BLaER1 treated with 17β-estradiol and CSF1 and Interleukin-3, amounts not matched to agents 10 nM and 100 nM (cell line): ENCODE measurements at regions not wholly inside any gene's neighbourhood (a gene's known extent, or its start where the extent isn't known, plus 50 kb on each side); places are given as distances from the start of the nearest gene placed in this dataset.

ENCODE experiments used
- H3K27ac ChIP-seq, 11 experiments: shearing (Covaris generic); formaldehyde crosslinking; 2 replicates each; pipeline ENCODE4 v1.8.1; 2022
- H3K27me3 ChIP-seq, 11 experiments: shearing (Covaris generic); formaldehyde crosslinking; 2 replicates each; pipeline ENCODE4 v1.8.1; 2022
- H3K36me3 ChIP-seq, 11 experiments: shearing (Covaris generic); formaldehyde crosslinking; 2 replicates each; pipeline ENCODE4 v1.8.1; 2022
- H3K4me1 ChIP-seq, 10 experiments: shearing (Covaris generic); formaldehyde crosslinking; 2 replicates each; pipeline ENCODE4 v1.8.1; 2022
- H3K4me2 ChIP-seq, 11 experiments: shearing (Covaris generic); formaldehyde crosslinking; 2 replicates each; pipeline ENCODE4 v1.8.1; 2022
- H3K4me3 ChIP-seq, 10 experiments: shearing (Covaris generic); formaldehyde crosslinking; 2 replicates each; pipeline ENCODE4 v1.8.1; 2022
- H3K9ac ChIP-seq, 11 experiments: shearing (Covaris generic); formaldehyde crosslinking; 2 replicates each; pipeline ENCODE4 v1.8.1; 2022
- H3K9me3 ChIP-seq, 11 experiments: shearing (Covaris generic); formaldehyde crosslinking; replicated peaks in 1 of 11; 2 replicates each; pipeline ENCODE4 v1.8.1; 2022
- H4K20me1 ChIP-seq, 11 experiments: shearing (Covaris generic); formaldehyde crosslinking; 2 replicates each; pipeline ENCODE4 v1.8.1; 2022
- Cebpa-rat ChIP-seq, 11 experiments: shearing (Covaris generic); IDR thresholded peaks; 2 replicates each; pipeline ENCODE4 v1.8.1; 2022

DNA sequence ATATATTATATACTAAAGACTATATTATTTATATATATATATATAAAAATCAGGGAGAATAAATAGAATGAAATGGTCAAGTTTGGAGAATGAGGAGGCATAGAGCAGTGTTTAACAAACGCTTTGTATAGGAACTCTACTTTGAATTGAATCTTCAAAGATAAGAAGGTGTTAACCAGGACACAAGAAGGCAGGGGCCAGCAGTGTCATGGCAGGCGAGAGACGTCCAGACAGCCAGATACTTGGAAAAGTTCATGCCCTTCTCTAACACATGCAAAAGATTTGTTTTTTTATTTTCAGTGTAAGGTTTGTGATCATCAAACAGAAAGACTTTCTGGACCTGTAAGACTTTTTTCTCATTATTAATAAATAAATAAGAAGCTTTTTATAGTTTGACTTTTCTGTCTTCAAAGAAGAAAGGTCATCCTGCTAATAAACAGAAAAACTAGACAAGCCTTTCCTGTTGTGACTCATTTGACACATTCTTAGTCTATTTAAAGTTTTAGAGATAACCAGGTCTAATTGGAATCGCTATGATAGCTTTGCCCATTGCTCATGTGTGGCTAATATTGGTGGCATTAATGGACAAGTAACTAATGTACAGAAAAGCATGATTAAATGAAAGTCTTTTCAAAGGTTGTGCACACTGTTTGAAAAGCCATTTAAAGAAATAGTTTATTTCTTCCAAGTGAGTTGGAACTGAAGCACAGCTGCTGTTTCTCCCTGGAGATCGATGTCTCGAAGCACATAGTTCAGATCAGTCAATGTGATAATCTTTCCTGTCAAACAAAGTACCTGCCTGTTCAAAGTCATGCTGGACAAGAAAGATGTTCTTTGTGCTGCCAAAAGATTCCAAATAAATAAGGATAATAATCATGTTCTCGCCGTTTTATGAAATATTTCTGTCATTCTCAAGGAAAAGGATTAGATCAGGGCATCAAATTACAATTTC is 420.4 kb upstream of the OPRM1 start:
- H3K4me3 ChIP-seq = no peak overlapping the region
- H3K36me3 ChIP-seq = no peaks in the 10 kb centered on the region
- no peaks in the 10 kb centered on the region for H3K9me3 ChIP-seq
- H3K27me3 ChIP-seq = no peaks in the 10 kb centered on the region
- peaks cover 9 to 20% (median 16%) of the 10 kb centered on the region in 10 experiments; a peak in 19 of 20 replicates for H3K4me1 ChIP-seq
- H3K4me2 ChIP-seq = peak overlapping the region; percentile 24 to 72 (median 58); a peak in 18 of 22 replicates
- no peak overlapping the region for H3K9ac ChIP-seq
- TF ChIP-seq Cebpa-rat (IDR thresholded peaks at IDR 0.05) = no peak
- no peak overlapping the region for H3K27ac ChIP-seq
- H4K20me1 ChIP-seq = no peaks in the 10 kb centered on the region

DNA sequence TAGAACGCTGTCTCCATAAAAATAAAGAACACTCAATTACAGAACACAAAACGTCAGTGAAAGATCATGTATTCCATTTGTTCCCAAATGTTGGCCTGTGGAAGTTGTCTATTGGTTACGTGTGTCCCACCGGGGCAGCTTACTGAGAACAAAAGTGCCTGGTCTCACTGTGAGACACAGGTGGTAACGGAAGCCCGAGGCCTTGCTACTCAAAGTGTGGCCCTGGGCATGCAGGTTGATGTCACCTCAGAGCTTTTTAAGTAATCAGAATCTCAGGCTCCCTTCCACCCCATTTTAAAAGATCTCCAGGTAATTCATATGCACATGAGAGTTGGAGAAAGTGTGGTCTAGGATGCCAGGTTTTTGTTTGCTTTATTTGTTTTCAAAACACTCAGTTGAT is 422.5 kb upstream of the OPRM1 start:
- Histone ChIP-seq H3K9ac (no peak overlapping the region), H3K27ac (no peak overlapping the region), H3K4me1 (peaks cover 9 to 20% (median 16%) of the 10 kb centered on the region in 10 experiments; a peak in 19 of 20 replicates), H3K9me3 (no peaks in the 10 kb centered on the region), H3K36me3 (no peaks in the 10 kb centered on the region), H3K4me2 (no peak overlapping the region), H4K20me1 (no peaks in the 10 kb centered on the region), H3K4me3 (no peak overlapping the region), H3K27me3 (no peaks in the 10 kb centered on the region)
- no peak for TF ChIP-seq Cebpa-rat (IDR thresholded peaks at IDR 0.05)

DNA sequence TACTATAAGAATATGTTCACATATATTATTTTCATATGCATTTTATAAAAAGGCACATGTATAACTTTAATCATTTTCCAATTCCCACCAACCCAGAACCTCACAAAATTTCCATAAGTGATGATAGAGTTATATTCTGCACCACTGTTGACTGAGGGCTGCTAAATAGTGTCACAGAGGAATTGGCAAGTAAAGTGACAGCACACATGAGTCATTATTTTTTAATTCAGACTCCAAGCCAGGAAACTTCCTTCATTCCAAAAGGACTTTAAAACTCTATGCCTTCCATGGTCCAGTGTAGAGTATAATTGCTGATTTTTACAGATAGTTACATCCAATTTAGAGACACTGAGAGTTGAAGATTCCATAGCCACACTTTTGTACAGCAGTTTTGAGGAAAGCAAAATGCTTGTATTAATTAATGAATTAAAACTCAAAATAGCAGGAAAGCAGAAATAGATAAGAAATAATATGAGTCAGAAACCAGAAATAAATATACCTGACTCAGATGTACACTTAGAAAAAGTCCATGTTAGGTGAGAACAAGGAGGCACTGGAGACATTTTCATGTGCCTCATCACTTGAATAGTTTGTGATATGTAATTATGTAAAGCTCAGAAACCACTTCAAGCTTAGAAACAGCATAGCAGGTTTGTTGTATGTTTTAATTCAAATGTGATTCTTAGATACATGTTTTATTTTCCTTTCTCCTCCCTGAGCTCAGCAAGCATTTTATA is 425.2 kb upstream of the OPRM1 start:
- no peak overlapping the region for H3K4me2 ChIP-seq
- no peak overlapping the region for H3K4me3 ChIP-seq
- no peaks in the 10 kb centered on the region for H4K20me1 ChIP-seq
- no peaks in the 10 kb centered on the region for H3K36me3 ChIP-seq
- H3K27ac ChIP-seq = no peak overlapping the region
- TF ChIP-seq Cebpa-rat (IDR thresholded peaks at IDR 0.05) = no peak
- H3K9me3 ChIP-seq = no peaks in the 10 kb centered on the region
- no peak overlapping the region for H3K9ac ChIP-seq
- peaks cover 2 to 6% (median 6%) of the 10 kb centered on the region in 10 experiments; a peak in 16 of 20 replicates for H3K4me1 ChIP-seq
- H3K27me3 ChIP-seq = no peaks in the 10 kb centered on the region

DNA sequence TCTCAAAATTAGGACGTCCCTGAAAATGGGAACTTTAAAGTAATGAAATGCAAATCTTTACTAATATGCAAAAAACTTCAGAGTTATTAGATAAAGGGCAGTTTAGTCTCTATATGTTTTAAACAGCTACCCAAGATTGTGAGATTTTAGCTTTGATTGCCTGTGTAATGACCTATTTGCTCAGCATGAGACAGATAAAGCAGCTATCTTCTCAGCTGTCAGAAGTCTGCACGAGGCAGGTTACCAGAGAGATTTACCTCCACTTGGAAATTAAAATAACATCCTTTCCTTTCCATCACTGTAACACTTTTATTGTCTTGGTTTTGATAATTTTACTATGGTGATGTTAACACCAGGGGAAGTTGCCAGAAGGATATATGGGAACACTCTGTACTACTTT is 436.6 kb upstream of the OPRM1 start:
- Histone ChIP-seq H3K27ac (no peak overlapping the region), H3K27me3 (no peaks in the 10 kb centered on the region), H3K4me1 (no peaks in the 10 kb centered on the region), H3K9me3 (no peaks in the 10 kb centered on the region), H3K36me3 (no peaks in the 10 kb centered on the region), H3K4me3 (no peak overlapping the region), H3K4me2 (no peak overlapping the region), H3K9ac (no peak overlapping the region), H4K20me1 (no peaks in the 10 kb centered on the region)
- no peak for TF ChIP-seq Cebpa-rat (IDR thresholded peaks at IDR 0.05)

DNA sequence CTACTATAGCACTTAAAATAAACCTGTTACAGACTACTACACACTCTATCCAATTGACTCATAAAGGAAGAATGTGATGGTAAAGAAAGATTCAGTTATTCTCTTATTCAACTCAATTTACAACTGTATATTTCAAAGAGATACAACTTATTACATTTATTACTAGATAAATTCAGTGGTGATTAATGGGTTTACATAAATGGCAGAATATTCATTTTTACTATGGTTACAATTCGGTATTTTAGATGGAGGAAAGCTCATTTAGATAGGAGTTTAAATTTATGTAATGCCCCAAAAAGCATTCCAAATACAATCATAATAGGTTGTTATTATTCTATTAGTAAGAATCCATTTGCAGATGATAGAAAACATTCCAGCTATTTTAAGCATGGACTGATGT is 439.1 kb upstream of the OPRM1 start:
- H3K27me3 ChIP-seq = no peaks in the 10 kb centered on the region
- H3K36me3 ChIP-seq = no peaks in the 10 kb centered on the region
- no peak overlapping the region for H3K9ac ChIP-seq
- no peak for TF ChIP-seq Cebpa-rat (IDR thresholded peaks at IDR 0.05)
- H3K4me2 ChIP-seq = no peak overlapping the region
- no peak overlapping the region for H3K4me3 ChIP-seq
- H3K27ac ChIP-seq = no peak overlapping the region
- H4K20me1 ChIP-seq = no peaks in the 10 kb centered on the region
- H3K4me1 ChIP-seq = no peaks in the 10 kb centered on the region
- no peaks in the 10 kb centered on the region for H3K9me3 ChIP-seq

DNA sequence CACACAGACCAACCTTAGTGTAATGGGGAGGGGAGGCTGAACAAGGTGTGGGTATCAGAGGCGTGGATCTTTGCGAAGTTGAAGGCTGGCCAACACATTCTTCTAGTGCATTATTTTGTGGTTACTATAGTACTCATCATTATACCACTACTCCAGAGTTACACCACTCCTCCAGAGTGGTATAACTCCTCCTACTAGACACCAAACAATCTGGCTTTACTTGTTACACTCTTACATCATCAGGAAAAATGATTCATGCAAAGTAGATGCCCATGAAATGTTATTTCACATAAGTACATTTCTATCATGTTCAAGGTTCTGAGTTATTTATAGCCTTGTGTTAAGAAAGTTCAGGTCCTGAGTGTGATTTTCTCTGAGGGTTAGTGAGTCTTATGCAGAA is 443.1 kb upstream of the OPRM1 start:
- no peaks in the 10 kb centered on the region for H3K27me3 ChIP-seq
- H3K9ac ChIP-seq = no peak overlapping the region
- H3K4me2 ChIP-seq = no peak overlapping the region
- no peak overlapping the region for H3K27ac ChIP-seq
- H3K4me1 ChIP-seq = no peaks in the 10 kb centered on the region; a peak in 1 of 20 replicates
- no peaks in the 10 kb centered on the region for H4K20me1 ChIP-seq
- no peaks in the 10 kb centered on the region for H3K36me3 ChIP-seq
- no peak for TF ChIP-seq Cebpa-rat (IDR thresholded peaks at IDR 0.05)
- H3K9me3 ChIP-seq = no peaks in the 10 kb centered on the region
- H3K4me3 ChIP-seq = no peak overlapping the region

DNA sequence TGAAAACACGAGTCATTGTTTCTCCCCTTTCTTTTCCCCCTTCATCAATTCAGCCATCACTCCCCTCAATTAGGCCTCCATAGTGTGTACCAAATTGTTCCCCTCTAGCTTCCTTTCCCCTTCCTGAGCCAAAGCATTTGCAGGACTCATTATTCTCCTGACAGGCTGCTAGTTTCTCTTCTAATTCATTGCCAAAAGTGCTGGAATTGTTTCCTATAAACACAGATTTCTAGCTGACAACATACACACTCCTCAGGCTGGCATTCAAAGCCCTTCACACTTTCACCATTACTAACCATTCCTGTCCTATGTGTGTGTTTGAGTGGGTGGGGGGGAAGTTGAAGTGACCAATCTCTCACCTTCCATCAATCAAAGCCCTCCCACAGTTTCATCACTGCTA is 444.2 kb upstream of the OPRM1 start:
- no peak overlapping the region for H3K4me3 ChIP-seq
- no peaks in the 10 kb centered on the region for H3K9me3 ChIP-seq
- H3K36me3 ChIP-seq = no peaks in the 10 kb centered on the region
- no peaks in the 10 kb centered on the region; a peak in 1 of 20 replicates for H3K4me1 ChIP-seq
- no peak overlapping the region for H3K4me2 ChIP-seq
- no peaks in the 10 kb centered on the region for H3K27me3 ChIP-seq
- H3K9ac ChIP-seq = no peak overlapping the region
- no peak overlapping the region for H3K27ac ChIP-seq
- H4K20me1 ChIP-seq = no peaks in the 10 kb centered on the region
- no peak for TF ChIP-seq Cebpa-rat (IDR thresholded peaks at IDR 0.05)

DNA sequence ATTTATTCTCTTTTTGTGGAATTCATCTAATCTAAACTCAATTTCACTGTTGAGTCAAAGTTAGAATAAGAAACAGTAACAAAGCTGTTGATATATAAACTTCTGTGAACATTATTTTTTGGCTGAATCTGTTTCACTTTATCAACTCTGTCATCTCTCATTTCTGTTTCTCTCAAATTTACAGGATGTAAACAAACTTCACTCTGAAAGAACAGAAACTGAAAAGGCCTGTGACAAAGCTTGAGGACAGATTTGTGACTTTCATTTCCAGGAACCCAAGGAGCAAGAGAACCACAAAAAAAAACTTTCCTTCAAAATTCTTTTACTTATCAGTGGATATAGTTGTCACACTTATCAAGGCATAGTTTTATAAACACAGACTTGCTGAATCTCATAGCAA is 447.9 kb upstream of the OPRM1 start:
- no peaks in the 10 kb centered on the region for H3K9me3 ChIP-seq
- H4K20me1 ChIP-seq = no peaks in the 10 kb centered on the region
- TF ChIP-seq Cebpa-rat (IDR thresholded peaks at IDR 0.05) = no peak
- no peaks in the 10 kb centered on the region for H3K36me3 ChIP-seq
- H3K27me3 ChIP-seq = no peaks in the 10 kb centered on the region
- H3K4me2 ChIP-seq = 0 out of 22 replicates have a peak overlapping the region, but pooled peaks of 1 of the 11 experiments have one; percentile 1
- no peak overlapping the region for H3K27ac ChIP-seq
- H3K4me1 ChIP-seq = no peaks in the 10 kb centered on the region; a peak in 1 of 20 replicates
- H3K9ac ChIP-seq = no peak overlapping the region
- no peak overlapping the region for H3K4me3 ChIP-seq

DNA sequence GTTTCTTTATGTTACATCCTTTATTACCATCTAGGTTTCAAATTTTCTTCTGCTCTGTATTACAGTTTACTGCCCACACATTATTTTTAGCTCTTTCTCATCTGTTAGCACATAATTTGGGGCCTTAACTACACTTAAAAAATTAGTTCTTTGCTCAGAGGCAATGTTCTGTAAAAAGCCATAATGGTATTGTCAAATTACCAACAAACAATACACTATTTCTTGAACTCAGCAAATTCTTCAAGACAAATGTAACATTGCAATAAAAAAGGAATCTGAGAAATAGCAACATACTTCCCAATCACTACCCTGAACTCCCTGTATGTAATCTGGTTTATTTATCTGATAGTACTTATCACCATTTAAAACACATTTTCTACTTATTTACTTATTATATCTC is 448.6 kb upstream of the OPRM1 start:
- Histone ChIP-seq H3K36me3 (no peaks in the 10 kb centered on the region), H3K27me3 (no peaks in the 10 kb centered on the region), H3K4me3 (no peak overlapping the region), H3K9ac (no peak overlapping the region), H4K20me1 (no peaks in the 10 kb centered on the region), H3K4me2 (no peak overlapping the region), H3K27ac (no peak overlapping the region), H3K4me1 (no peaks in the 10 kb centered on the region; a peak in 1 of 20 replicates), H3K9me3 (no peaks in the 10 kb centered on the region)
- TF ChIP-seq Cebpa-rat (IDR thresholded peaks at IDR 0.05) = no peak
